ENCODE measurements at regions not wholly inside any gene's neighbourhood (a gene's known extent, or its start where the extent isn't known, plus 50 kb on each side); places are given as distances from the start of the nearest gene placed in this dataset.

- no peak for FAIRE-seq
- Histone ChIP-seq H4K20me1 (replicated peaks; ENCODE audit: control insufficient read depth, extremely low read depth, insufficient read depth, low read length) (no peaks in the 10 kb centered on the region), H3K9me1 (replicated peaks; ENCODE audit: control insufficient read depth, extremely low read depth, insufficient read depth, low read length) (no peaks in the 10 kb centered on the region), H2AFZ (ENCODE audit: low read depth, low read length) (no peak overlapping the region), H3K4me1 (ENCODE audit: control insufficient read depth, extremely low read depth, insufficient read depth, low read length) (no peaks in the 10 kb centered on the region), H3K27ac (ENCODE audit: insufficient read depth, low read depth, low read length) (no peak overlapping the region), H3K9me3 (replicated peaks; ENCODE audit: control insufficient read depth, insufficient read depth, low read length) (no peaks in the 10 kb centered on the region), H3K27me3 (ENCODE audit: control insufficient read depth in 2 of 2, insufficient read depth in 2 of 2, low read length in 2 of 2) (no peaks in the 10 kb centered on the region), H3K36me3 (ENCODE audit: control insufficient read depth in 2 of 2, extremely low read depth in 1 of 2, insufficient read depth in 2 of 2, low read length in 2 of 2) (no peaks in the 10 kb centered on the region), H3K9ac (replicated peaks; ENCODE audit: extremely low read depth, insufficient read depth, low read length) (no peak overlapping the region), H3K4me3 (replicated peaks in 1 of 3; ENCODE audit: insufficient read depth in 1 of 3, low read depth in 1 of 3, low read length in 3 of 3) (no peak overlapping the region), H3K4me2 (ENCODE audit: insufficient read depth, low read length) (no peak overlapping the region), H3K79me2 (ENCODE audit: control insufficient read depth, insufficient read depth, low read length) (no peaks in the 10 kb centered on the region)
- TF ChIP-seq GATA2 (IDR thresholded peaks at IDR 0.05; ENCODE audit: insufficient read depth, insufficient read length, low read depth, low read length) (no peak), POLR2AphosphoS5 (IDR thresholded peaks at IDR 0.05; ENCODE audit: insufficient read depth, low read depth, low read length) (no peak)
- TF ChIP-seq, protein P1, sequence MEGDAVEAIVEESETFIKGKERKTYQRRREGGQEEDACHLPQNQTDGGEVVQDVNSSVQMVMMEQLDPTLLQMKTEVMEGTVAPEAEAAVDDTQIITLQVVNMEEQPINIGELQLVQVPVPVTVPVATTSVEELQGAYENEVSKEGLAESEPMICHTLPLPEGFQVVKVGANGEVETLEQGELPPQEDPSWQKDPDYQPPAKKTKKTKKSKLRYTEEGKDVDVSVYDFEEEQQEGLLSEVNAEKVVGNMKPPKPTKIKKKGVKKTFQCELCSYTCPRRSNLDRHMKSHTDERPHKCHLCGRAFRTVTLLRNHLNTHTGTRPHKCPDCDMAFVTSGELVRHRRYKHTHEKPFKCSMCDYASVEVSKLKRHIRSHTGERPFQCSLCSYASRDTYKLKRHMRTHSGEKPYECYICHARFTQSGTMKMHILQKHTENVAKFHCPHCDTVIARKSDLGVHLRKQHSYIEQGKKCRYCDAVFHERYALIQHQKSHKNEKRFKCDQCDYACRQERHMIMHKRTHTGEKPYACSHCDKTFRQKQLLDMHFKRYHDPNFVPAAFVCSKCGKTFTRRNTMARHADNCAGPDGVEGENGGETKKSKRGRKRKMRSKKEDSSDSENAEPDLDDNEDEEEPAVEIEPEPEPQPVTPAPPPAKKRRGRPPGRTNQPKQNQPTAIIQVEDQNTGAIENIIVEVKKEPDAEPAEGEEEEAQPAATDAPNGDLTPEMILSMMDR (IDR thresholded peaks at IDR 0.05; ENCODE audit: extremely low read depth in 1 of 2, insufficient read depth in 1 of 2, low read depth in 1 of 2, low read length in 2 of 2), result no peak
- dilution Hi-C loops (cut with MboI; ENCODE audit: extremely low pct_ligation_motif_present, low sequenced_read_pairs), result no loop called here
- ChIA-PET CTCF (interaction anchor here (1.0 kb wide), 1 partner anchor 9 kb away, joined by 3 read pairs; no protein-coding TSS in a partner anchor), POLR2A (no interaction called here)
- no peak for DNase-seq (ENCODE audit: low read depth, low spot score)
- intact Hi-C loops (cut with micrococcal nuclease), result no loop called here
- BruUV-seq (replicated peaks), result no TSS peak
Measured at GRCh38 chr15:81948222-81948621, 97.6 kb downstream of the MEX3B start.

DNA sequence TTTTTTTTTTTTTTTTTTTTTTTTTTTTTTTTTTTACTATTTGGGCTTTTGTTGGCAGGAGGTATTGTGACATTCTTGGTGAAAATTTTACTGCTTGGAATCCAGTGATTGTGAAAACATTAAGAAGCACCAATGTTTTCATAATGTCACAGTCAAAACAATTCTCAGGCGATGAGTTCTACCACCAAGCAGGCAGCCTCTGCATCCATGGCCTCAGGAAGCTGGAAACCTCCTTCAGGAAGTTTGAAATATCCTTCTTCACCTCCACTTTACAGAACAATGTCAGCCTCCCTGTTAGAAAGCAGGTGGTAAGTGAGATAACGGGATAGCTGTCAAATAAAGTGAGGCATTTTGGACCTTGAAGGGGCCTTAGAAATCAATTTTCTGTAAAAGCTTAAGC is 98.3 kb downstream of the MEX3B start:
- no TSS peak for BruUV-seq (replicated peaks)
- dilution Hi-C loops (cut with MboI; ENCODE audit: extremely low pct_ligation_motif_present, low sequenced_read_pairs) (no loop called here), intact Hi-C loops (cut with micrococcal nuclease) (loop anchor here (1.0 kb wide), 1 partner anchor 99 kb away; the partner anchor contains the start of gene MEX3B)
- Histone ChIP-seq H3K4me3 (replicated peaks in 1 of 3; ENCODE audit: insufficient read depth in 1 of 3, low read depth in 1 of 3, low read length in 3 of 3) (no peak overlapping the region), H4K20me1 (replicated peaks; ENCODE audit: control insufficient read depth, extremely low read depth, insufficient read depth, low read length) (no peaks in the 10 kb centered on the region), H3K79me2 (ENCODE audit: control insufficient read depth, insufficient read depth, low read length) (no peaks in the 10 kb centered on the region), H3K9ac (replicated peaks; ENCODE audit: extremely low read depth, insufficient read depth, low read length) (no peak overlapping the region), H3K4me2 (ENCODE audit: insufficient read depth, low read length) (no peak overlapping the region), H3K9me1 (replicated peaks; ENCODE audit: control insufficient read depth, extremely low read depth, insufficient read depth, low read length) (no peaks in the 10 kb centered on the region), H3K4me1 (ENCODE audit: control insufficient read depth, extremely low read depth, insufficient read depth, low read length) (no peaks in the 10 kb centered on the region), H3K27ac (ENCODE audit: insufficient read depth, low read depth, low read length) (no peak overlapping the region), H3K27me3 (ENCODE audit: control insufficient read depth in 2 of 2, insufficient read depth in 2 of 2, low read length in 2 of 2) (no peaks in the 10 kb centered on the region), H2AFZ (ENCODE audit: low read depth, low read length) (no peak overlapping the region), H3K36me3 (ENCODE audit: control insufficient read depth in 2 of 2, extremely low read depth in 1 of 2, insufficient read depth in 2 of 2, low read length in 2 of 2) (no peaks in the 10 kb centered on the region), H3K9me3 (replicated peaks; ENCODE audit: control insufficient read depth, insufficient read depth, low read length) (no peaks in the 10 kb centered on the region)
- ChIA-PET POLR2A (no interaction called here), CTCF (interaction anchor here (1.0 kb wide), 1 partner anchor 9 kb away, joined by 3 read pairs; no protein-coding TSS in a partner anchor)
- peak; percentile 42 for DNase-seq (ENCODE audit: low read depth, low spot score)
- no peak for TF ChIP-seq FOS (IDR thresholded peaks at IDR 0.05; ENCODE audit: borderline replicate concordance, insufficient read depth, low read length)
- TF ChIP-seq MAX (IDR thresholded peaks at IDR 0.05; ENCODE audit: insufficient read depth, insufficient read length), result no peak
- no peak for TF ChIP-seq POLR2A (IDR thresholded peaks at IDR 0.05; ENCODE audit: low read depth, low read length)
- no peak for TF ChIP-seq MYC (IDR thresholded peaks at IDR 0.05; ENCODE audit: low read depth, low read length)
- TF ChIP-seq GATA2 (IDR thresholded peaks at IDR 0.05; ENCODE audit: insufficient read depth, insufficient read length, low read depth, low read length), result no peak
- no peak for FAIRE-seq
